HG03565 (cell line): ENCODE measurements at regions not wholly inside any gene's neighbourhood (a gene's known extent, or its start where the extent isn't known, plus 50 kb on each side); places are given as distances from the start of the nearest gene placed in this dataset.
A peak's percentile ranks its signal among the peaks of the same experiment; 100 is the strongest.
"Not testable (repeated sequence)": the region's sequence is repeated elsewhere in the genome, so short reads cannot be mapped to it uniquely, and the experiment has no call there.

Source experiments
- ATAC-seq: cut with Tn5 transposase; IDR thresholded peaks from one replicate; pipeline ENCODE4 v1.9.1; 2021; ENCODE audit warnings: mild to moderate bottlenecking, moderate library complexity; ENCODE audit not compliant: unreplicated experiment

GRCh38 chr6:86872810-86873209, 64.5 kb upstream of the HTR1E start:
- not testable (repeated sequence) for ATAC-seq

- no peak for ATAC-seq
These were observed 65.6 kb upstream of the HTR1E start for GRCh38 chr6:86871681-86872080.

- ATAC-seq = no peak
These were observed 67.8 kb upstream of the HTR1E start for GRCh38 chr6:86869500-86869899.

- ATAC-seq = no peak
These were observed 77.8 kb upstream of the HTR1E start for GRCh38 chr6:86859513-86859912.

- no peak for ATAC-seq
These were observed 78.4 kb upstream of the HTR1E start for GRCh38 chr6:86858970-86859369.

GRCh38 chr6:86857783-86858182, 79.5 kb upstream of the HTR1E start:
- ATAC-seq = no peak

- ATAC-seq = peak; percentile 65
These were observed 80.3 kb upstream of the HTR1E start for GRCh38 chr6:86856937-86857563.

GRCh38 chr6:86856379-86856778, 80.9 kb upstream of the HTR1E start:
- no peak for ATAC-seq

- ATAC-seq = no peak
These were observed 88.3 kb upstream of the HTR1E start for GRCh38 chr6:86848986-86849385.

- ATAC-seq = no peak
These were observed 104.6 kb upstream of the HTR1E start for GRCh38 chr6:86832686-86833085.

GRCh38 chr6:86825436-86825835, 111.9 kb upstream of the HTR1E start:
- no peak for ATAC-seq

GRCh38 chr6:86822747-86823146, 114.6 kb upstream of the HTR1E start:
- no peak for ATAC-seq

GRCh38 chr6:86820750-86821149, 116.6 kb upstream of the HTR1E start:
- no peak for ATAC-seq

- no peak for ATAC-seq
These were observed 143.7 kb upstream of the HTR1E start for GRCh38 chr6:86793649-86794048.

- ATAC-seq = no peak
These were observed 145.9 kb upstream of the HTR1E start for GRCh38 chr6:86791476-86791875.

GRCh38 chr6:86789779-86790411, 147.4 kb upstream of the HTR1E start:
- ATAC-seq = no peak

GRCh38 chr6:86782328-86782727, 155.0 kb upstream of the HTR1E start:
- no peak for ATAC-seq

- no peak for ATAC-seq
These were observed 156.4 kb upstream of the HTR1E start for GRCh38 chr6:86780923-86781322.

- ATAC-seq = no peak
These were observed 161.4 kb upstream of the HTR1E start for GRCh38 chr6:86775893-86776292.

- ATAC-seq = no peak
These were observed 172.1 kb upstream of the HTR1E start for GRCh38 chr6:86765211-86765610.

GRCh38 chr6:86759953-86760352, 177.4 kb upstream of the HTR1E start:
- not testable (repeated sequence) for ATAC-seq

- no peak for ATAC-seq
These were observed 180.6 kb upstream of the HTR1E start for GRCh38 chr6:86756640-86757229.
